BE2C (cell line): ENCODE measurements at regions not wholly inside any gene's neighbourhood (a gene's known extent, or its start where the extent isn't known, plus 50 kb on each side); places are given as distances from the start of the nearest gene placed in this dataset.

ENCODE experiments used
- DNase-seq: peaks from one replicate; pipeline ENCODE4 v3.0.0-alpha.2; 2020
- H3K27me3 ChIP-seq: fragments of 250-450 bp; sonication (Bioruptor Pico); 2 replicates; pipeline ENCODE4 v1.5.1; 2020; ENCODE audit warnings: mild to moderate bottlenecking
- H3K36me3 ChIP-seq: fragments of 250-450 bp; sonication (Bioruptor Pico); 2 replicates; pipeline ENCODE4 v1.5.1; 2020; ENCODE audit warnings: mild to moderate bottlenecking
- H3K4me1 ChIP-seq: fragments of 250-450 bp; sonication (Bioruptor Pico); 2 replicates; pipeline ENCODE4 v1.5.1; 2020
- H3K4me3 ChIP-seq: 2 replicates; pipeline ENCODE4 v1.5.1; 2011; ENCODE audit warnings: low read depth, low read length
- H3K9me3 ChIP-seq: fragments of 250-450 bp; sonication (Bioruptor Pico); 2 replicates; pipeline ENCODE4 v1.5.1; 2020
- CTCF ChIP-seq: IDR thresholded peaks from 2 replicates; pipeline ENCODE4 v1.5.1; 2012; ENCODE audit warnings: mild to moderate bottlenecking, low read depth, low read length

GRCh38 chr20:50390685-50391443 lies 119.3 kb upstream of the PTPN1 start:
- no peaks in the 10 kb centered on the region for H3K36me3 ChIP-seq
- H3K9me3 ChIP-seq, result no peaks in the 10 kb centered on the region
- H3K4me1 ChIP-seq, result no peaks in the 10 kb centered on the region
- no peaks in the 10 kb centered on the region for H3K27me3 ChIP-seq
- H3K4me3 ChIP-seq, result no peak overlapping the region
- no peak for DNase-seq
- no peak for TF ChIP-seq CTCF

- Histone ChIP-seq H3K27me3 (no peaks in the 10 kb centered on the region), H3K9me3 (no peaks in the 10 kb centered on the region), H3K4me3 (no peak overlapping the region), H3K36me3 (no peaks in the 10 kb centered on the region), H3K4me1 (no peaks in the 10 kb centered on the region)
- no peak for TF ChIP-seq CTCF
- DNase-seq, result no peak
Observed at GRCh38 chr20:50391444-50392137, 118.6 kb upstream of the PTPN1 start.

- H3K9me3 ChIP-seq, result no peaks in the 10 kb centered on the region
- H3K36me3 ChIP-seq, result no peaks in the 10 kb centered on the region
- no peaks in the 10 kb centered on the region for H3K4me1 ChIP-seq
- H3K27me3 ChIP-seq, result no peaks in the 10 kb centered on the region
- no peak for TF ChIP-seq CTCF
- no peak for DNase-seq
- no peak overlapping the region for H3K4me3 ChIP-seq
Observed at GRCh38 chr20:50392138-50392866, 117.9 kb upstream of the PTPN1 start.

GRCh38 chr20:50393242-50393641 lies 116.9 kb upstream of the PTPN1 start:
- Histone ChIP-seq H3K9me3 (no peaks in the 10 kb centered on the region), H3K27me3 (no peaks in the 10 kb centered on the region), H3K4me1 (no peaks in the 10 kb centered on the region), H3K4me3 (no peak overlapping the region), H3K36me3 (no peaks in the 10 kb centered on the region)
- DNase-seq, result no peak
- TF ChIP-seq CTCF, result no peak

- Histone ChIP-seq H3K27me3 (no peaks in the 10 kb centered on the region), H3K9me3 (no peaks in the 10 kb centered on the region), H3K4me3 (no peak overlapping the region), H3K36me3 (no peaks in the 10 kb centered on the region), H3K4me1 (no peaks in the 10 kb centered on the region)
- TF ChIP-seq CTCF, result no peak
- DNase-seq, result no peak
Observed at GRCh38 chr20:50393990-50394561, 116.1 kb upstream of the PTPN1 start.
